Osteoblast (primary cell): ENCODE measurements at regions not wholly inside any gene's neighbourhood (a gene's known extent, or its start where the extent isn't known, plus 50 kb on each side); places are given as distances from the start of the nearest gene placed in this dataset.

ENCODE experiments used
- DNase-seq: peaks from one replicate; pipeline ENCODE4 v3.0.0; 2011; ENCODE audit warnings: low spot score, mixed read lengths; ENCODE audit not compliant: insufficient read length; ENCODE audit errors: missing footprints
- H2AFZ ChIP-seq: 2 replicates; pipeline ENCODE4 v1.6.0; 2011; ENCODE audit warnings: mild to moderate bottlenecking, low read length
- H3K27ac ChIP-seq: 2 replicates; pipeline ENCODE4 v1.5.1; 2011; ENCODE audit warnings: mild to moderate bottlenecking, low read depth, low read length, moderate library complexity
- H3K27me3 ChIP-seq: 2 replicates; pipeline ENCODE4 v1.6.0; 2012; ENCODE audit warnings: mild to moderate bottlenecking, control low read depth, inconsistent platforms, low read length, moderate library complexity; ENCODE audit not compliant: insufficient read depth
- H3K36me3 ChIP-seq: 2 replicates; pipeline ENCODE4 v1.5.1; 2011; ENCODE audit warnings: mild to moderate bottlenecking, low read length, control low read depth, moderate library complexity; ENCODE audit not compliant: insufficient read depth
- H3K4me1 ChIP-seq: 2 replicates; pipeline ENCODE4 v1.5.1; 2011; ENCODE audit warnings: mild to moderate bottlenecking, low read length, control low read depth, moderate library complexity; ENCODE audit not compliant: insufficient read depth
- H3K4me2 ChIP-seq: 2 replicates; pipeline ENCODE4 v1.6.0; 2011; ENCODE audit warnings: mild to moderate bottlenecking, low read length; ENCODE audit not compliant: insufficient read depth
- H3K4me3 ChIP-seq: fragments of 200-600 bp; sonication (generic); 3 replicates; pipeline ENCODE4 v1.5.1; 2012; ENCODE audit warnings: mild to moderate bottlenecking, low read length, inconsistent platforms; ENCODE audit not compliant: insufficient read depth
- H3K79me2 ChIP-seq: 2 replicates; pipeline ENCODE4 v1.6.0; 2012; ENCODE audit warnings: mild to moderate bottlenecking, low read length, control low read depth, inconsistent platforms; ENCODE audit not compliant: insufficient read depth
- H3K9me3 ChIP-seq: 2 replicates; pipeline ENCODE4 v1.5.1; 2011; ENCODE audit warnings: low read depth, low read length, control low read depth
- H4K20me1 ChIP-seq: 2 replicates; pipeline ENCODE4 v1.6.0; 2012; ENCODE audit warnings: mild to moderate bottlenecking, low read length, control low read depth; ENCODE audit not compliant: insufficient read depth
- CTCF ChIP-seq: IDR thresholded peaks from 2 replicates; pipeline ENCODE4 v1.5.1; 2011; ENCODE audit warnings: mild to moderate bottlenecking, low read depth, low read length, moderate library complexity; ENCODE audit errors: extremely low read depth

GRCh38 chr15:62981071-62981470 is 61.5 kb upstream of the TPM1 start:
- Histone ChIP-seq H3K79me2 (no peaks in the 10 kb centered on the region), H3K36me3 (no peaks in the 10 kb centered on the region), H2AFZ (no peak overlapping the region), H4K20me1 (no peaks in the 10 kb centered on the region), H3K27ac (no peak overlapping the region), H3K27me3 (no peaks in the 10 kb centered on the region), H3K9me3 (no peaks in the 10 kb centered on the region), H3K4me2 (no peak overlapping the region), H3K4me1 (peaks cover 34% of the 10 kb centered on the region), H3K4me3 (no peak overlapping the region)
- no peak for TF ChIP-seq CTCF
- DNase-seq = no peak

- Histone ChIP-seq H3K36me3 (no peaks in the 10 kb centered on the region), H3K27ac (no peak overlapping the region), H3K9me3 (no peaks in the 10 kb centered on the region), H3K4me3 (no peak overlapping the region), H3K4me1 (peaks cover 13% of the 10 kb centered on the region), H3K4me2 (no peak overlapping the region), H4K20me1 (no peaks in the 10 kb centered on the region), H2AFZ (no peak overlapping the region), H3K27me3 (no peaks in the 10 kb centered on the region), H3K79me2 (no peaks in the 10 kb centered on the region)
- no peak for DNase-seq
- TF ChIP-seq CTCF = no peak
These were observed 58.6 kb upstream of the TPM1 start for GRCh38 chr15:62983956-62984355.

GRCh38 chr15:62985768-62986167 is 56.8 kb upstream of the TPM1 start:
- no peak overlapping the region for H3K27ac ChIP-seq
- no peaks in the 10 kb centered on the region for H3K36me3 ChIP-seq
- no peak overlapping the region for H2AFZ ChIP-seq
- no peaks in the 10 kb centered on the region for H3K79me2 ChIP-seq
- TF ChIP-seq CTCF = no peak
- no peak overlapping the region for H3K4me3 ChIP-seq
- no peaks in the 10 kb centered on the region for H3K27me3 ChIP-seq
- H3K4me1 ChIP-seq = peaks cover 19% of the 10 kb centered on the region
- H4K20me1 ChIP-seq = no peaks in the 10 kb centered on the region
- no peaks in the 10 kb centered on the region for H3K9me3 ChIP-seq
- H3K4me2 ChIP-seq = no peak overlapping the region
- DNase-seq = no peak

- no peaks in the 10 kb centered on the region for H3K27me3 ChIP-seq
- no peaks in the 10 kb centered on the region for H3K36me3 ChIP-seq
- no peak overlapping the region for H2AFZ ChIP-seq
- no peak overlapping the region for H3K4me3 ChIP-seq
- no peak for TF ChIP-seq CTCF
- no peak overlapping the region for H3K4me2 ChIP-seq
- H3K27ac ChIP-seq = no peak overlapping the region
- H3K79me2 ChIP-seq = no peaks in the 10 kb centered on the region
- no peaks in the 10 kb centered on the region for H4K20me1 ChIP-seq
- H3K9me3 ChIP-seq = no peaks in the 10 kb centered on the region
- DNase-seq = no peak
- peaks cover 19% of the 10 kb centered on the region for H3K4me1 ChIP-seq
These were observed 55.6 kb upstream of the TPM1 start for GRCh38 chr15:62986948-62987347.
